Heart left ventricle (tissue), 16 donors: ENCODE measurements at regions not wholly inside any gene's neighbourhood (a gene's known extent, or its start where the extent isn't known, plus 50 kb on each side); places are given as distances from the start of the nearest gene placed in this dataset.

Source experiments
- ATAC-seq, 4 donors: fragments of 200-7000 bp; cut with Tn5 transposase; one replicate each; pipeline ENCODE4 v1.9.1; 2020 to 2022; ENCODE audit warnings: moderate library complexity in 4 of 4, mild to moderate bottlenecking in 3 of 4, moderate number of reproducible peaks in 1 of 4
- DNase-seq, 5 donors: peaks; one replicate each; pipeline ENCODE4 v3.0.0-alpha.2; 2020
- H3K27ac ChIP-seq, 12 donors: fragments of 200-600 bp; sonication (generic) in 4 of 12; one replicate each; pipeline versions ENCODE4 v1.5.0 to v1.8.0; 2016 to 2022; ENCODE audit warnings: mild to moderate bottlenecking in 2 of 12
- H3K27me3 ChIP-seq, 9 donors: fragments of 200-600 bp; sonication (generic) in 2 of 9; one replicate each; pipeline versions ENCODE4 v1.5.1 to v1.8.0; 2016 to 2022; ENCODE audit warnings: mild to moderate bottlenecking in 3 of 9
- H3K36me3 ChIP-seq, 9 donors: fragments of 200-600 bp; sonication (generic) in 2 of 9; one replicate each; pipeline versions ENCODE4 v1.5.0 to v1.8.0; 2018 to 2022; ENCODE audit warnings: mild to moderate bottlenecking in 2 of 9
- H3K4me1 ChIP-seq, 12 donors: fragments of 200-600 bp; sonication (generic) in 4 of 12; one replicate each; pipeline versions ENCODE4 v1.5.0 to v1.8.0; 2016 to 2022; ENCODE audit warnings: mild to moderate bottlenecking in 3 of 12
- H3K4me3 ChIP-seq, 12 donors: fragments of 200-600 bp; sonication (generic) in 4 of 12; one replicate each; pipeline versions ENCODE4 v1.5.0 to v1.8.0; 2017 to 2022; ENCODE audit warnings: mild to moderate bottlenecking in 9 of 12, moderate library complexity in 4 of 12
- H3K9me3 ChIP-seq, 12 donors: fragments of 200-600 bp; sonication (generic) in 4 of 12; one replicate each; pipeline versions ENCODE4 v1.5.0 to v1.8.0; 2016 to 2022; ENCODE audit warnings: mild to moderate bottlenecking in 1 of 12
- POLR2A ChIP-seq, 2 donors: fragments of 450-650 bp; IDR thresholded peaks; one replicate each; pipeline ENCODE4 v1.6.1; 2017; ENCODE audit warnings: antibody characterized with exemption in 2 of 2, mild to moderate bottlenecking in 2 of 2, moderate library complexity in 2 of 2
- WGBS, 4 donors: extraction: QIAGEN DNeasy Blood & Tissue Kit in 2 of 4; methylation state at CpG; one replicate each; pipeline versions ENCODE4 v1.1.5 to v1.1.7; 2013 to 2018; 5-methylcytosine and 5-hydroxymethylcytosine counted together
- intact Hi-C, 10 donors: fragments of 100-400 bp; cut with DNase I; formaldehyde crosslinking; loops; one replicate each; pipeline versions ENCODE4 v1.11.1 to v1.14.2; 2022
- TF ChIP-seq, protein P1 (sequence below), 12 donors: fragments of 200-600 bp; sonication (generic) in 4 of 12; IDR thresholded peaks; one replicate each; pipeline versions ENCODE4 v1.5.0 to v1.8.0; 2018 to 2022; ENCODE audit warnings: antibody characterized with exemption in 12 of 12, mild to moderate bottlenecking in 5 of 12
- donor health status: ischemic (EF 13 %, LVEDD 7.1; RV severe dilation, severe dysfunction).
- donor health status: healthy with polysubstance abuse.
- donor health status: DM: no; HTN: yes; CAD: no.
- donor health status: DM: no; HTN: no; CAD: no.
- donor health status: ischemic (EF 25% LVEDD 6.9; RV normal size, moderate dysfunction).
- donor health status: ischemic (EF 25% LVEDD 5.7; RV mildly dilated, moderate dysfunction).
- donor health status: healthy.
- donor health status: DM: yes; HTN: yes; CAD: no.
- donor health status: ischemic (EF 35%, LVEDD 5.7; RV mildly dilated, moderate dysfunction).
- donor health status: nonischemic (EF 11% LVEDD 7.7; RV severe dilation, severe dysfunction).
- donor health status: DM: yes; HTN: yes; CAD: no.
- donor health status: PGD.
- donor health status: ischemic (EF 29% LVEDD 5.4; RV normal size, mild dysfunction).
- donor health status: nonischemic (EF 23%, LVEDD 6.1; RV moderate dilation, normal function).

DNA sequence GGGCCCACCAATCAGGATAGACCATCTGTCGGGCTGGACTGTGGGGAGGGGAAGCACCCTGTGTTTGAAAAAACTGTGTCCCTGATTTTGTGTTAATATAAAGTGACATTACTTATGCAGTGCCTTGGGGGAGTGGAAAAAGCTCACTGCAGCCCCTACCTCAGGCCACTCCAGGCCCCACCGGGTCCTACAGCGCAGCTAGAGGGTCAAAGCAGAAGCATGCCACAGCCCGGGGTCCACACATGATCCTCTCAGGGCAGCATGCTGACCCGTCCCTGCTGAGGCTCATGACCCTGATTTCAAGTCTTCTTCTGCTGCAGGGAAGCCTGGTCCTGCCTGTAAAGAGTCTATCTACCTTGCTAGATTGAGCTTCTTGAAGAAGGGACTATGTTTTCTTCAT lies 133.0 kb upstream of the PLCB4 start:
- WGBS, 4 donors: 78 to 97% (median 92%) methylated on average over 5 of the region's 5 CpGs
- TF ChIP-seq, protein P1, sequence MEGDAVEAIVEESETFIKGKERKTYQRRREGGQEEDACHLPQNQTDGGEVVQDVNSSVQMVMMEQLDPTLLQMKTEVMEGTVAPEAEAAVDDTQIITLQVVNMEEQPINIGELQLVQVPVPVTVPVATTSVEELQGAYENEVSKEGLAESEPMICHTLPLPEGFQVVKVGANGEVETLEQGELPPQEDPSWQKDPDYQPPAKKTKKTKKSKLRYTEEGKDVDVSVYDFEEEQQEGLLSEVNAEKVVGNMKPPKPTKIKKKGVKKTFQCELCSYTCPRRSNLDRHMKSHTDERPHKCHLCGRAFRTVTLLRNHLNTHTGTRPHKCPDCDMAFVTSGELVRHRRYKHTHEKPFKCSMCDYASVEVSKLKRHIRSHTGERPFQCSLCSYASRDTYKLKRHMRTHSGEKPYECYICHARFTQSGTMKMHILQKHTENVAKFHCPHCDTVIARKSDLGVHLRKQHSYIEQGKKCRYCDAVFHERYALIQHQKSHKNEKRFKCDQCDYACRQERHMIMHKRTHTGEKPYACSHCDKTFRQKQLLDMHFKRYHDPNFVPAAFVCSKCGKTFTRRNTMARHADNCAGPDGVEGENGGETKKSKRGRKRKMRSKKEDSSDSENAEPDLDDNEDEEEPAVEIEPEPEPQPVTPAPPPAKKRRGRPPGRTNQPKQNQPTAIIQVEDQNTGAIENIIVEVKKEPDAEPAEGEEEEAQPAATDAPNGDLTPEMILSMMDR (IDR thresholded peaks at IDR 0.05): no peak
- no peak for TF ChIP-seq POLR2A (IDR thresholded peaks at IDR 0.05)
- ATAC-seq (no peak), DNase-seq (no peak)
- Histone ChIP-seq H3K4me1 (peaks cover 0 to 26% (median 8%) of the 10 kb centered on the region in 12 donors), H3K27ac (peak overlapping the region in 1 of 12 donors; percentile 24), H3K27me3 (no peaks in the 10 kb centered on the region), H3K9me3 (peaks cover 0 to 4% (median 0%) of the 10 kb centered on the region in 12 donors), H3K4me3 (no peak overlapping the region), H3K36me3 (no peaks in the 10 kb centered on the region)
- intact Hi-C loops: loop anchor here in 1 of 10 donors (10.0 kb wide), 1 partner anchor 81 kb away; no protein-coding TSS in a partner anchor

DNA sequence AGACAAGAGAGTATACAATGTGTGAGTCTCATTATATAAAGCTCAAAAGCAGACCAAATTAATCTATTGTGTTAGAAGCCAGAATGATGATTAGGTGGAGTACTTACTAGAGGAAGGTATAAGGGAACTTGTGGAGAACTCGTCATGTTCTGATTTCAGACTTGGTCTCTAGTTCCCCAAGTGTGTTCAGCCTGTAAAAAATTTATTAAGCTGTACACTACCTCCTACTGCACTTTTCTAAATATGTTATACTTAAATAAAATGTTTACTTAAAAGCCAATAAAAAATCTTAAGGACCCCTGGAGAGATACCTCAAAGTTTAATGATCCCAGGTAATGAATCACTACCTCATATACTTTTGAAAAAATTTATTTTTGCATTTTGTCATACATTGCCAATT lies 130.4 kb upstream of the PLCB4 start:
- intact Hi-C loops: loop anchor here in 1 of 10 donors (10.0 kb wide), 1 partner anchor 84 kb away; no protein-coding TSS in a partner anchor
- Histone ChIP-seq H3K36me3 (no peaks in the 10 kb centered on the region), H3K27me3 (no peaks in the 10 kb centered on the region), H3K4me1 (peaks cover 0 to 6% (median 0%) of the 10 kb centered on the region in 12 donors), H3K4me3 (no peak overlapping the region), H3K27ac (no peak overlapping the region), H3K9me3 (no peaks in the 10 kb centered on the region)
- 91 to 98% (median 94%) methylated on average over 1 of the region's 1 CpG for WGBS, 4 donors
- ATAC-seq: no peak
- TF ChIP-seq, protein P1 (IDR thresholded peaks at IDR 0.05): no peak
- TF ChIP-seq POLR2A (IDR thresholded peaks at IDR 0.05): no peak
- no peak for DNase-seq

DNA sequence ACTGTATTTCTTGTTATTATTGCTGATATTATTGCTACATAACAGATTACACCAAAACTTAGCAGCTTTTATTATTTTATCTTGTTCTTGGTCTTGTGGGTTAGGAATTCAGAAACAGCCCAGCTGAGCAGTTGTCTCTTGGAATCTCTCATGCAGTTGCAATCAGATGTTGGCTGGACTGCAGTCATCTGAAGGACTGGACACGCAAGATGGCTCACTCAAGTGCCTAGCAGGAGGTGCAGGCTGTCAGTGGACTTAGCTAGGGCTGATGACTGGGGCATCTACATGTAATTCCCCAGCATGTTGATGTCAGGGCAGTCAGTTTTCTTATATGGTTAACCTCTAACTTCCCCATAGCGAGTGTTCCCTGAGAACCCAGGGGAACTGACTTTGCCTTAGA lies 128.6 kb upstream of the PLCB4 start:
- Histone ChIP-seq H3K27ac (no peak overlapping the region), H3K36me3 (no peaks in the 10 kb centered on the region), H3K4me3 (no peak overlapping the region), H3K27me3 (no peaks in the 10 kb centered on the region), H3K9me3 (no peaks in the 10 kb centered on the region), H3K4me1 (peaks cover 0 to 14% (median under 1%) of the 10 kb centered on the region in 12 donors)
- intact Hi-C loops: loop anchor here in 2 of 10 donors (10.0 kb wide), 1 partner anchor 86 kb away; no protein-coding TSS in a partner anchor
- DNase-seq (peak in 1 of 5 donors; percentile 52), ATAC-seq (peak in 1 of 4 donors; percentile 81)
- TF ChIP-seq POLR2A (IDR thresholded peaks at IDR 0.05): no peak
- TF ChIP-seq, protein P1 (IDR thresholded peaks at IDR 0.05): no peak
- 85 to 94% (median 88%) methylated on average over 2 of the region's 2 CpGs for WGBS, 4 donors

DNA sequence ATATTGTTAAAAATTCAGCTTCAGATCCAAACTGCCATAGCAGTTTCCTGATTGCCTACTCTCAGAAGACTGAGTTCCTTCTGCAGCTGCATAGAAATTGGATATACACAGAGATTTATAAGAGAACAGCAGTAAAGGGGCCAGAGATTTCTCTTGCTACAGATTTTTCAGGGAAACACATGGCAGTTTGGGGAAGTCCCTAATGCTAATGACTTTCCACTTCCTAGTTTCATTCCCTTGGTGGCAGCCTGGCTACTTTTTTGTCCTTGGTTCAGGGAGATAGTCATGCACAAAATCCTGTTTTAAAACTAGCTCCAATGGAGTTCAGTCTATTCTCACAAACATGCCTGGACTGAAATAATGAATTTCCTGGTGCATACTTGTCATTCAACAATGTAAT lies 125.3 kb upstream of the PLCB4 start:
- Histone ChIP-seq H3K27ac (no peak overlapping the region), H3K27me3 (no peaks in the 10 kb centered on the region), H3K4me3 (no peak overlapping the region), H3K9me3 (no peaks in the 10 kb centered on the region), H3K36me3 (no peaks in the 10 kb centered on the region), H3K4me1 (peaks cover 0 to 35% (median 22%) of the 10 kb centered on the region in 12 donors)
- TF ChIP-seq POLR2A (IDR thresholded peaks at IDR 0.05): no peak
- TF ChIP-seq, protein P1 (IDR thresholded peaks at IDR 0.05): no peak
- intact Hi-C loops: loop anchor here in 2 of 10 donors (10.0 kb wide), 1 partner anchor 89 kb away; no protein-coding TSS in a partner anchor
- ATAC-seq (peak in 2 of 4 donors; percentile 21 to 65), DNase-seq (no peak)
